KMS-11 (cell line): ENCODE measurements at regions not wholly inside any gene's neighbourhood (a gene's known extent, or its start where the extent isn't known, plus 50 kb on each side); places are given as distances from the start of the nearest gene placed in this dataset.

Experiments used
- H2AFZ ChIP-seq: fragments of 200-600 bp; sonication (generic); 2 replicates; pipeline ENCODE4 v1.6.1; 2016; ENCODE audit warnings: antibody characterized with exemption, mixed run types, low read depth
- H3K27ac ChIP-seq: fragments of 200-600 bp; sonication (generic); 2 replicates; pipeline ENCODE4 v1.6.1; 2016; ENCODE audit warnings: mild to moderate bottlenecking, mixed run types
- H3K27me3 ChIP-seq: fragments of 200-600 bp; sonication (generic); 2 replicates; pipeline ENCODE4 v1.6.1; 2017; ENCODE audit warnings: mild to moderate bottlenecking, low read depth, mixed run types, moderate library complexity; ENCODE audit not compliant: insufficient read depth
- H3K36me3 ChIP-seq: fragments of 200-600 bp; sonication (generic); 2 replicates; pipeline ENCODE4 v1.6.1; 2017; ENCODE audit warnings: mild to moderate bottlenecking, mixed run types; ENCODE audit not compliant: insufficient read depth
- H3K4me1 ChIP-seq: fragments of 200-600 bp; sonication (generic); 2 replicates; pipeline ENCODE4 v1.6.1; 2016; ENCODE audit warnings: mild to moderate bottlenecking, low read depth, mixed run types; ENCODE audit not compliant: poor library complexity, severe bottlenecking
- H3K4me2 ChIP-seq: fragments of 200-600 bp; sonication (generic); 2 replicates; pipeline ENCODE4 v1.7.0; 2016; ENCODE audit warnings: mild to moderate bottlenecking, mixed run types
- H3K4me3 ChIP-seq: fragments of 200-600 bp; sonication (generic); IDR thresholded peaks from 2 replicates; pipeline ENCODE4 v1.6.1; 2017; ENCODE audit warnings: low read depth, low read length, mixed read lengths; ENCODE audit not compliant: insufficient read depth
- H3K79me2 ChIP-seq: fragments of 200-600 bp; sonication (generic); 2 replicates; pipeline ENCODE4 v1.6.1; 2016; ENCODE audit warnings: low read depth, mixed run types; ENCODE audit not compliant: insufficient read depth
- H3K9ac ChIP-seq: fragments of 200-600 bp; sonication (generic); 2 replicates; pipeline ENCODE4 v1.6.1; 2016; ENCODE audit warnings: mild to moderate bottlenecking, mixed run types
- H4K20me1 ChIP-seq: fragments of 200-600 bp; sonication (generic); 2 replicates; pipeline ENCODE4 v1.6.1; 2016; ENCODE audit warnings: mild to moderate bottlenecking, mixed run types; ENCODE audit not compliant: insufficient read depth
- CTCF ChIP-seq: fragments of 200-600 bp; sonication (generic); conservative IDR thresholded peaks from 2 replicates; pipeline ENCODE4 v1.6.1; 2017; ENCODE audit warnings: low read depth, mild to moderate bottlenecking, antibody characterized with exemption, low read length, moderate library complexity, mixed read lengths

- Histone ChIP-seq H3K4me3 (no peak overlapping the region), H2AFZ (no peak overlapping the region), H3K27me3 (no peaks in the 10 kb centered on the region), H3K27ac (no peak overlapping the region), H3K36me3 (no peaks in the 10 kb centered on the region), H3K4me2 (no peak overlapping the region), H3K9ac (no peak overlapping the region), H4K20me1 (no peaks in the 10 kb centered on the region), H3K79me2 (no peaks in the 10 kb centered on the region), H3K4me1 (peaks cover 43% of the 10 kb centered on the region)
- no peak for TF ChIP-seq CTCF
These were observed 131.5 kb downstream of the SOCS6 start for GRCh38 chr18:70420146-70420898.

- Histone ChIP-seq H3K79me2 (no peaks in the 10 kb centered on the region), H3K4me3 (no peak overlapping the region), H3K36me3 (no peaks in the 10 kb centered on the region), H3K4me1 (peaks cover 43% of the 10 kb centered on the region), H2AFZ (peak overlapping the region; percentile 42; the same call in 1 of the 2 replicates), H4K20me1 (no peaks in the 10 kb centered on the region), H3K4me2 (peak overlapping the region; percentile 49), H3K27ac (peak overlapping the region; percentile 5; the same call in 1 of the 2 replicates), H3K9ac (no peak overlapping the region), H3K27me3 (no peaks in the 10 kb centered on the region)
- no peak for TF ChIP-seq CTCF
These were observed 130.7 kb downstream of the SOCS6 start for GRCh38 chr18:70419526-70419925.

GRCh38 chr18:70418546-70419311, 129.9 kb downstream of the SOCS6 start:
- Histone ChIP-seq H3K4me1 (peaks cover 43% of the 10 kb centered on the region), H3K27me3 (no peaks in the 10 kb centered on the region), H4K20me1 (no peaks in the 10 kb centered on the region), H2AFZ (peak overlapping the region; percentile 42), H3K27ac (peak overlapping the region; percentile 5; the same call in 1 of the 2 replicates), H3K79me2 (no peaks in the 10 kb centered on the region), H3K4me3 (no peak overlapping the region), H3K4me2 (peak overlapping the region; percentile 49), H3K36me3 (no peaks in the 10 kb centered on the region), H3K9ac (no peak overlapping the region)
- TF ChIP-seq CTCF = no peak

GRCh38 chr18:70417847-70418246, 129.0 kb downstream of the SOCS6 start:
- Histone ChIP-seq H2AFZ (no peak overlapping the region), H3K4me3 (no peak overlapping the region), H3K79me2 (no peaks in the 10 kb centered on the region), H3K27me3 (no peaks in the 10 kb centered on the region), H3K27ac (no peak overlapping the region), H4K20me1 (no peaks in the 10 kb centered on the region), H3K36me3 (no peaks in the 10 kb centered on the region), H3K9ac (no peak overlapping the region), H3K4me2 (no peak overlapping the region; the same call in 1 of the 2 replicates), H3K4me1 (peaks cover 43% of the 10 kb centered on the region)
- TF ChIP-seq CTCF = no peak
